ENCODE measurements at regions not wholly inside any gene's neighbourhood (a gene's known extent, or its start where the extent isn't known, plus 50 kb on each side); places are given as distances from the start of the nearest gene placed in this dataset.
A peak's percentile ranks its signal among the peaks of the same experiment; 100 is the strongest.

DNA sequence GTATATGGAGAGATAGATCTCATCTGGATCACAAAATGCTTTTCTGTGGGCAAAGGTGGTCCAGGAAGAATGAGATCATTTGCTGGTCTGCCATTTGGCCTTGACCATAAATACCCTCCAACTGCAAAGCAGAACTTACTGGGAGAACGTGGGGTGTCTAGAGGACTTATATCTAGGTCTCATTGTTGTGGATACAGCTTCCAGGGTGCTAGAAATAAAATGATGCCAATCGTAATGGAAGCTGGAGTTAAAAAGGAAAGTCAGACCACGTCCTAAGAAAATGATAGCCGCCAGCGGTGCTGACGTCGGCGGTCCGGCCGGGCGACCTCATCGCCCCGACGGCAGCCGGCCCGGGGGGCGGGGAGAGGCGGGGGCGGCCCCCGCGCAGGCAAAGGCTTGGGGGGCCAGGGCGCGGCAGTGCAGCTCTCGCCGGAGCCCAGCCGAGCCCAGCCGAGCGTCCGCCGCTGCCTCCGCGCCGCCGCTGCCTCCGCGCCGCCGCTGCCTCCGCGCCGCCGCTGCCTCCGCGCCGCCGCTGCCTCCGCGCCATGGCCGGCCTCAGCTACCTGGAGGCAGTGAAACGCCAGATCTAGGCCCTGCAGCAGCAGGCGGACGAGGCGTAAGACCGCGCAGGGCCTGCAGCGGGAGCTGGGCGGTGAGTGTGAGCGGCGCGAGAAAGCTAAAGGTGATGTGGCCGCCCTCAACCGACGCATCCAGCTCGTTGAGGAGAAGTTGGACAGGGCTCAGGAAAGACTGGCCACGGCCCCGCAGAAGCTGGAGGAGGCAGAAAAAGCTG lies 89.5 kb downstream of the EOMES start:
- Histone ChIP-seq H3K27me3 (peaks cover 0 to 3% (median 0%) of the 10 kb centered on the region in 7 donors), H3K36me3 (no peaks in the 10 kb centered on the region), H3K27ac (peak overlapping the region; percentile 31 to 91 (median 78)), H3K4me3 (peak overlapping the region; percentile 24 to 77 (median 61)), H3K9me3 (no peaks in the 10 kb centered on the region), H3K4me1 (peaks cover 0 to 22% (median 0%) of the 10 kb centered on the region in 9 donors)
- DNase-seq (peak; percentile 28 to 57), ATAC-seq (peak; percentile 64 to 93 (median 85))
- 7 to 8% methylated on average over 62 to 66 of the region's 66 CpGs for WGBS, 2 donors
- intact Hi-C loops (cut with DNase I): loop anchor here in 3 of 10 donors (10.0 kb wide), 1 partner anchor 148 kb away; the partner anchor contains the start of gene SLC4A7 (in 3 of the 3)
- no peak for TF ChIP-seq CTCF (IDR thresholded peaks at IDR 0.05)

- no peak for ATAC-seq
- intact Hi-C loops (cut with DNase I): loop anchor here in 3 of 10 donors (10.0 kb wide), 1 partner anchor 146 kb away; the partner anchor contains the start of gene SLC4A7 (in 3 of the 3)
- Histone ChIP-seq H3K4me3 (no peak overlapping the region), H3K4me1 (peaks cover 0 to 24% (median 0%) of the 10 kb centered on the region in 9 donors), H3K27me3 (peaks cover 0 to 3% (median 0%) of the 10 kb centered on the region in 7 donors), H3K27ac (no peak overlapping the region), H3K9me3 (no peaks in the 10 kb centered on the region), H3K36me3 (no peaks in the 10 kb centered on the region)
- WGBS, 2 donors: 93 to 95% methylated on average over 4 of the region's 4 CpGs
- TF ChIP-seq CTCF (IDR thresholded peaks at IDR 0.05): no peak
- no peak for DNase-seq
Measured at GRCh38 chr3:27630885-27631284, 91.2 kb downstream of the EOMES start.

GRCh38 chr3:27629366-27629765 lies 92.8 kb downstream of the EOMES start:
- no peaks in the 10 kb centered on the region for H3K36me3 ChIP-seq
- no peak for TF ChIP-seq CTCF (IDR thresholded peaks at IDR 0.05)
- DNase-seq (no peak), ATAC-seq (peak in 3 of 8 donors; percentile 15 to 30 (median 29))
- WGBS, 2 donors: 35 to 46% methylated on average over 2 of the region's 2 CpGs
- H3K27me3 ChIP-seq: no peaks in the 10 kb centered on the region
- H3K27ac ChIP-seq: no peak overlapping the region
- H3K9me3 ChIP-seq: no peaks in the 10 kb centered on the region
- intact Hi-C loops (cut with DNase I): no loop called here
- peaks cover 0 to 27% (median 0%) of the 10 kb centered on the region in 9 donors for H3K4me1 ChIP-seq
- no peak overlapping the region for H3K4me3 ChIP-seq

- 90 to 94% methylated on average over 5 of the region's 5 CpGs for WGBS, 2 donors
- H3K9me3 ChIP-seq: no peaks in the 10 kb centered on the region
- H3K27ac ChIP-seq: peak overlapping the region in 1 of 10 donors; percentile 11
- no peaks in the 10 kb centered on the region for H3K36me3 ChIP-seq
- no peaks in the 10 kb centered on the region for H3K27me3 ChIP-seq
- TF ChIP-seq CTCF (IDR thresholded peaks at IDR 0.05): no peak
- no peak overlapping the region for H3K4me3 ChIP-seq
- peaks cover 0 to 31% (median 7%) of the 10 kb centered on the region in 9 donors for H3K4me1 ChIP-seq
- DNase-seq: no peak
- ATAC-seq: no peak
- intact Hi-C loops (cut with DNase I): no loop called here
Measured at GRCh38 chr3:27628026-27628750, 93.9 kb downstream of the EOMES start.
